K562 (cell line): ENCODE measurements at regions not wholly inside any gene's neighbourhood (a gene's known extent, or its start where the extent isn't known, plus 50 kb on each side); places are given as distances from the start of the nearest gene placed in this dataset.

ENCODE experiments used
- ATAC-seq: fragments of 200-7000 bp; cut with Tn5 transposase; 3 replicates; pipeline ENCODE4 v1.9.1; 2020; ENCODE audit warnings: moderate library complexity
- BruUV-seq: library from RNA; stranded (reverse); fragments of 400-500 nt; replicated peaks from 2 replicates; lab custom pipeline; 2021; lab: Mats Ljungman, UMichigan
- CTCF ChIA-PET: fragments of 300-600 bp; formaldehyde crosslinking; extraction: SDS; loops from one replicate; lab custom pipeline; 2021; ENCODE audit warnings: low intra/inter-chr PET ratio; lab: Yijun Ruan, JAX
- POLR2A ChIA-PET: fragments of 300-600, 350-650 bp; sonication (Branson Sonifier 250); formaldehyde crosslinking; extraction: SDS; loops from one replicate; lab custom pipeline; 2021; ENCODE audit warnings: antibody characterized with exemption, inconsistent platforms; lab: Yijun Ruan, JAX
- DNase-seq, 4 experiments: peaks; one replicate each; pipeline versions ENCODE4 v3.0.0 to v3.0.0-alpha.2; 2011 to 2018; ENCODE audit warnings: low spot score in 3 of 4, mixed read lengths in 3 of 4; ENCODE audit errors: extremely low read depth in 1 of 4
- FAIRE-seq: peaks from 2 replicates; lab custom pipeline; 2011; peaks lifted over from hg19 to GRCh38; lab: Jason Lieb, UNC
- H2AFZ ChIP-seq: 2 replicates; pipeline ENCODE4 v1.6.0; 2011; ENCODE audit warnings: low read depth, low read length, control low read depth, inconsistent platforms
- H3K27ac ChIP-seq: fragments of 200-600 bp; 3 replicates; pipeline ENCODE4 v1.8.0; 2011; ENCODE audit warnings: low read depth, mild to moderate bottlenecking, control low read depth, inconsistent platforms, low read length, moderate library complexity, mixed read lengths; ENCODE audit errors: extremely low read depth
- H3K27me3 ChIP-seq, 2 experiments: fragments of 300-600 bp in 1 of 2; 2 replicates in 1 of 2; 3 replicates in 1 of 2; pipeline versions ENCODE4 v1.6.0 to v1.8.0; 2011; ENCODE audit warnings: inconsistent platforms in 2 of 2, low read length in 2 of 2, mild to moderate bottlenecking in 1 of 2, mixed read lengths in 1 of 2, moderate library complexity in 1 of 2; ENCODE audit not compliant: control insufficient read depth in 2 of 2, insufficient read depth in 2 of 2
- H3K36me3 ChIP-seq: fragments of 300-600 bp; 3 replicates; pipeline ENCODE4 v1.8.0; 2011; ENCODE audit warnings: mild to moderate bottlenecking, low read length, inconsistent platforms; ENCODE audit not compliant: control insufficient read depth, insufficient read depth
- H3K4me1 ChIP-seq, 2 experiments: fragments of 200-600 bp in 1 of 2; replicated peaks in 1 of 2; 2 replicates in 1 of 2; 3 replicates in 1 of 2; pipeline versions ENCODE4 v1.5.1 to v1.8.0; 2011; ENCODE audit warnings: inconsistent platforms in 2 of 2, low read length in 2 of 2, mild to moderate bottlenecking in 1 of 2, mixed read lengths in 1 of 2, moderate library complexity in 1 of 2; ENCODE audit not compliant: control insufficient read depth in 2 of 2, insufficient read depth in 2 of 2
- H3K4me2 ChIP-seq: 2 replicates; pipeline ENCODE4 v1.6.1; 2011; ENCODE audit warnings: low read length, control low read depth, inconsistent platforms, mixed read lengths; ENCODE audit not compliant: insufficient read depth
- H3K4me3 ChIP-seq: fragments of 200-600 bp; sonication (generic), shearing (Covaris generic); 2 replicates; pipeline ENCODE4 v1.5.1; 2016; ENCODE audit warnings: control low read depth, inconsistent platforms
- H3K79me2 ChIP-seq: fragments of 200-600 bp; 3 replicates; pipeline ENCODE4 v1.8.0; 2011; ENCODE audit warnings: low read length, inconsistent platforms; ENCODE audit not compliant: control insufficient read depth, insufficient read depth
- H3K9ac ChIP-seq, 2 experiments: 2 replicates each; pipeline versions ENCODE4 v1.6.0 to v1.6.1; 2011; ENCODE audit warnings: low read depth in 2 of 2, low read length in 2 of 2, control low read depth in 1 of 2, inconsistent platforms in 1 of 2, mild to moderate bottlenecking in 1 of 2, mixed read lengths in 1 of 2; ENCODE audit not compliant: insufficient read depth in 1 of 2
- H3K9me1 ChIP-seq: one replicate; pipeline ENCODE4 v1.6.0; 2011; ENCODE audit warnings: inconsistent platforms, mild to moderate bottlenecking, low read length, moderate library complexity; ENCODE audit not compliant: control insufficient read depth, insufficient read depth
- H3K9me3 ChIP-seq: replicated peaks from 2 replicates; pipeline ENCODE4 v1.5.1; 2011; ENCODE audit warnings: low read depth, low read length, inconsistent platforms; ENCODE audit not compliant: control insufficient read depth, insufficient read depth
- H4K20me1 ChIP-seq: replicated peaks from 2 replicates; pipeline ENCODE4 v1.6.1; 2011; ENCODE audit warnings: low read length, inconsistent platforms, mixed read lengths; ENCODE audit not compliant: control insufficient read depth, insufficient read depth
- CHD2 ChIP-seq: IDR thresholded peaks from 2 replicates; pipeline ENCODE4 v1.6.1; 2011; ENCODE audit warnings: low read depth, low read length
- NFIC ChIP-seq: fragments of 450-650 bp; IDR thresholded peaks from 2 replicates; pipeline ENCODE4 v1.6.1; 2017; ENCODE audit warnings: mild to moderate bottlenecking, inconsistent platforms
- PHF8 ChIP-seq: fragments of 200-600 bp; sonication (generic); IDR thresholded peaks from 2 replicates; pipeline ENCODE4 v1.6.1; 2012; ENCODE audit warnings: mixed run types, mild to moderate bottlenecking, inconsistent platforms, low read length, moderate library complexity, borderline replicate concordance
- RBM34 ChIP-seq: fragments of 200-400 bp; formaldehyde crosslinking; IDR thresholded peaks from 2 replicates; pipeline ENCODE4 v1.6.1; 2018; ENCODE audit warnings: low read length, borderline replicate concordance; ENCODE audit not compliant: insufficient read depth
- SFPQ ChIP-seq: fragments of 200-400 bp; formaldehyde crosslinking; IDR thresholded peaks from 2 replicates; pipeline ENCODE4 v1.6.1; 2017; ENCODE audit warnings: mild to moderate bottlenecking, low read depth, low read length, moderate library complexity
- STAT5B ChIP-seq: fragments of 250-450 bp; sonication (Bioruptor Pico); IDR thresholded peaks from 2 replicates; pipeline ENCODE4 v1.8.0; 2021; ENCODE audit warnings: mild to moderate bottlenecking, inconsistent platforms
- UBTF ChIP-seq, 2 experiments: IDR thresholded peaks; 2 replicates each; pipeline ENCODE4 v1.6.1; 2012; ENCODE audit warnings: improper control_type of control experiment in 2 of 2, low read depth in 2 of 2, low read length in 2 of 2, borderline replicate concordance in 1 of 2
- ZFX ChIP-seq: sonication (generic); formaldehyde crosslinking; IDR thresholded peaks from 2 replicates; pipeline ENCODE4 v1.8.0; 2022; ENCODE audit warnings: mild to moderate bottlenecking, missing genetic modification reagents, moderate library complexity
- WGBS: fragments of 100-300 bp; shearing (Covaris generic); methylation state at CpG from one replicate; pipeline ENCODE4 v1.1.6; 2016; ENCODE audit warnings: low coverage, mixed read lengths; ENCODE audit not compliant: insufficient coverage; ENCODE audit errors: missing lambda C conversion rate; 5-methylcytosine and 5-hydroxymethylcytosine counted together
- in situ Hi-C: fragments of 300-500 bp; cut with MboI; formaldehyde crosslinking; loops from 4 replicates; pipeline ENCODE4 v1.15.0; 2018; ENCODE audit warnings: inconsistent platforms, mixed read lengths
- intact Hi-C: fragments of 100-400 bp; cut with micrococcal nuclease; formaldehyde crosslinking; loops from 2 replicates; pipeline ENCODE4 v1.14.2; 2022

GRCh38 chr12:87234898-87235297, 794.3 kb downstream of the C12orf50 start (continued):
- no peak for TF ChIP-seq PHF8
- TF ChIP-seq STAT5B (CRISPR knock-in tag): no peak

GRCh38 chr12:87233671-87234070, 795.5 kb downstream of the C12orf50 start:
- Histone ChIP-seq H3K9me1 (no peaks in the 10 kb centered on the region), H3K79me2 (no peaks in the 10 kb centered on the region), H3K9me3 (no peaks in the 10 kb centered on the region), H3K4me1 (no peaks in the 10 kb centered on the region), H3K27ac (no peak overlapping the region), H3K4me2 (no peak overlapping the region), H3K27me3 (no peaks in the 10 kb centered on the region), H3K4me3 (no peak overlapping the region), H4K20me1 (no peaks in the 10 kb centered on the region), H3K9ac (no peak overlapping the region), H2AFZ (no peak overlapping the region), H3K36me3 (no peaks in the 10 kb centered on the region)
- no peak for FAIRE-seq
- intact Hi-C loops (no loop called here), in situ Hi-C loops (no loop called here)
- POLR2A ChIA-PET: no interaction called here
- CTCF ChIA-PET: no interaction called here
- BruUV-seq: no TSS peak
- DNase-seq: no peak
- 0% methylated on average over 1 of the region's 1 CpG for WGBS
- ATAC-seq: no peak
- TF ChIP-seq RBM34: no peak
- TF ChIP-seq UBTF (IDR thresholded peaks at IDR 0.05; ENCODE audit: borderline replicate concordance in 1 of 2, low read depth in 2 of 2, low read length in 2 of 2): no peak
- TF ChIP-seq SFPQ: no peak
- no peak for TF ChIP-seq CHD2
- TF ChIP-seq ZFX (CRISPR knock-in tag): no peak
- TF ChIP-seq NFIC: no peak
